ENCODE measurements at regions not wholly inside any gene's neighbourhood (a gene's known extent, or its start where the extent isn't known, plus 50 kb on each side); places are given as distances from the start of the nearest gene placed in this dataset.
"Not testable (repeated sequence)": the region's sequence is repeated elsewhere in the genome, so short reads cannot be mapped to it uniquely, and the experiment has no call there.

DNA sequence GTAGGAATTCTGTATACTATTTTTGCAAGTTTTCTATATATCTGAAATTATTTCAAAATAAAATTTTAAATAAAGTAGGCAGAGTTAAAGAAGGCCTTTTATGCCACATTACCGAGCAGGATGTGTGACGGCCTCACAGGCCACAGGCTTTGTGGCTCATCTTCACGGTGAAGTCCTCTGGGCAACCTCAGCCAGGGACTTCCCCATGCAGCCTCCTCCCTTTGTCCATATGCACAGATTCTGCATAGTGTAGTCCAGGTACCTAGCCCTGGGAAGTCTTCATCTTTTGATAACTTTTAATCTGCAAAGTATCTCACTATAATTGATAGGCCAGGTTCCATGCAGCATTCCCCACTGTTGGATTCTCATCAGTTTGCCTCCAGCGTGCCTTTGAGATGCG lies 62.8 kb downstream of the ARHGAP11B start:
- not testable (repeated sequence) for DNase-seq

DNA sequence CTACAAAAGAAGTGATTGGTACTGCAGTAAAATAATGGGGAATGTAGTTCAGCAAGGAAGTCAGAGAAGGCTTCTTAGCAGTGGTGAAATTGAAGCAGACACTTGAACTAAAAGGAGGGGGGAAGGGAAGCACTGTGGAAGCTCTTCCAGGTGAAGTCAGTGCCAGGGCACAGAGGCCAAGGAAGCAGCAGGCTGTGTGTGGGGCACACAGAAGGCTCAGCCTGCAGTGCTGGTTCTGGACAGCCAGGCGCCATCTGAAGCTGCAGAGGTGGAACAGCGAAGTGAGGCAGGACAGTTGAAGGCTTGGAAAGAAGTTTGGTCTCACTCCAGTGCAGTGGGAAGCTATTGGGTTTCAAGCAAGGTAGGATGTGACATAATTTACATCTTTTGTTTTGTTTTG lies 64.2 kb downstream of the ARHGAP11B start:
- not testable (repeated sequence) for DNase-seq

DNA sequence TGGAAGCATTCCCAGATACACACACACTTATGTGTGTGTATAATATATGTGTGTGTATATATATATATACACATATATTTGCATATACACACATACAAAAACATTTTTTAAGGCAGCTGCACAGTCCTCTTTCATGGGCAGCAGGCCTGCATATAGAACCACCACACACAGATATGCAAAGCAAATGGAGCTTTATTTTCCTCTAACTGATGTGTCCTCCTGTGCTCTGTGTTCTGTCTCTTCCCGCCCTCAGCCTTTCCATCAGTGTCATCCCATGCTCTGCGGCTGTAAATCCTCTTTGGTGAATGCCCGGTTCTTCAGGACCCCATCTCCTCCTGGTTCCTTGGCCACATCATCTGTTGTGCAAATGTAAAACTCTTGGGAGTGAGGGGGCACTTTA lies 69.9 kb downstream of the ARHGAP11B start:
- not testable (repeated sequence) for DNase-seq

DNA sequence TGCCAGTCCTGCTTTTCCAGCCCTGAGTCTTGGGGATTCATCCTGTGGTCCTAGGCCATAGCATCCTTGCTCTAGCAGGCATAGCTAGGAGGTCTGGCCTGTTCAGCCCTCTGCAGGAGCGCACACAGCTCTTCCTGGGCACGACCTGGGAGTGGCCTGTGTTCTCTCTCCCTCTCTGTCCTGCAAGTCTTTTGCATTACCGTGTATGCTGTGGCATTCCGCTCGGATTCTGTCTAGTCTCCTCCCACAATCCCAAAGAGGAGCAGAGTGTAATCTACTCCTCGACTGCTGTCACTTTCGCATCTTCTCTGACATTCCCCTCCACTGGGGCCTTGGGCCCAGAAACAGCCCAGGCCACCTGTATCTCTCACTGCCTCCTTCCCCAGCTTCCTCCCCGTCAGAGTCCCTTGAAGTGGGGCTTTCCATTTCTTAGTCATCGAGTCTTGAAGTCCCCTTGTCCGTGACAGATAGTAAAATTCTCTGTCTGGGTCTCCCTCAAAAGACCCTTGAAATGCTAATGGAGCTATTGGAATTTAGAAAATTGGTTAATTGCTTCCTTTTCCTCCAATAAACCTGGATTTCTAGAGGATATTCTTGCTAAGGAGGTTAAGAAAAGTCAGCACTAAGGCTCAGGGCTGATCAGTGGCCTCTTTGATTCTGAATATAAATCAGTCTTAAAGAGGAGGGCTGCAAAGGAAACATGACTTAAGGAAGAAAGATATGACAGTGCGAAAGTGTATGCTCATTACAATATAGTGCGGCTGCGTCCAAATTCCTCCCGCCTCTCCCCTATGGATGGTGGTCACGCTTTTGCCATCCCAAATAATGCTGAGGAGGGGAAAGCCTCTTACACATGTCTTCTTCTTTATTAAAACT lies 70.7 kb downstream of the ARHGAP11B start:
- DNase-seq, result not testable (repeated sequence)

DNA sequence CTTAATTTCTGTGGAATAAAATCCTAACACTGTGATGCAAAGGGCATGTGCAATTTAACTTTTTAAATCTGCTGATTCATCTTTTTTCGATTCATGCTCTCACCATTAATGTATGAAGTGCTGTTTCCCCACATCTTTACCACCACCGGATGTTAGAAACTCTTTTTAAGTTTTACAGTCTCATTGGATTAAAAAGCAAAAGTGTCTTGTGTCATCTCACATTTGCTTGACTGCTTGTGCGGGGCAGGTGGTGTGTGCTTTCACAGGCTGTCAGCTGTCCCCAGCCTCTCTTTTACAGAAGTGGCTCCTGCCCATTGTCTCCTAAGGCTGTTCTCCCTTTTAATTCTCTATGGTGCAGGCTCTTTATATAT lies 71.4 kb downstream of the ARHGAP11B start:
- not testable (repeated sequence) for DNase-seq

DNA sequence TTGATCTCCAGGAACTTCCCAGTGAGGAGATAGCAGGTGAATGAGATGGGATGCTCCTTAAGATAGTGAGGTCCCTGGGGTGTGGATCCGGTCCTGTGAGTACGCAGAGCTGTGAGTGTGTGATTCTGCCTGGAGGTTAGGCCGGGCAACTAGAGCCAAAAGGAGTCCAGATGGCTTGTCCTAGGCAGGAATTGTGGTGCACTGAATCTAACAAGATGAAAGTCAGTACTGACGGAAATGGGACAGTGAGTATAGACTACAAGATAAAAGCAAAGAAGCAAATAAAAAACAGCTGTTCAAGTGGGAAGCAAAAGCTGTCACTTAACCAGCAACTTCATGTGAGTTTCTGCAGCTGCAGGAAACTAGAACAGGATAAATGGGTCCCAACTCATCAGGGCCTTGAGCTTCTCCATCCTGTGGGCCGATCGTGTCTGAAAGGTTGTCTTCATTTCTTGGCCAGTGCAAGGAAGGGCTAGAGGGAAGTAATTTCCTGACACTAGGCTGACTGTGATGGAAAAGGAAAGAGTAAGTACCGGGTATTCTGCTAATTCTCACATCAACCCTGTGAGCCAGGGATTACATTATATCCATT lies 74.2 kb downstream of the ARHGAP11B start:
- DNase-seq, result not testable (repeated sequence)

DNA sequence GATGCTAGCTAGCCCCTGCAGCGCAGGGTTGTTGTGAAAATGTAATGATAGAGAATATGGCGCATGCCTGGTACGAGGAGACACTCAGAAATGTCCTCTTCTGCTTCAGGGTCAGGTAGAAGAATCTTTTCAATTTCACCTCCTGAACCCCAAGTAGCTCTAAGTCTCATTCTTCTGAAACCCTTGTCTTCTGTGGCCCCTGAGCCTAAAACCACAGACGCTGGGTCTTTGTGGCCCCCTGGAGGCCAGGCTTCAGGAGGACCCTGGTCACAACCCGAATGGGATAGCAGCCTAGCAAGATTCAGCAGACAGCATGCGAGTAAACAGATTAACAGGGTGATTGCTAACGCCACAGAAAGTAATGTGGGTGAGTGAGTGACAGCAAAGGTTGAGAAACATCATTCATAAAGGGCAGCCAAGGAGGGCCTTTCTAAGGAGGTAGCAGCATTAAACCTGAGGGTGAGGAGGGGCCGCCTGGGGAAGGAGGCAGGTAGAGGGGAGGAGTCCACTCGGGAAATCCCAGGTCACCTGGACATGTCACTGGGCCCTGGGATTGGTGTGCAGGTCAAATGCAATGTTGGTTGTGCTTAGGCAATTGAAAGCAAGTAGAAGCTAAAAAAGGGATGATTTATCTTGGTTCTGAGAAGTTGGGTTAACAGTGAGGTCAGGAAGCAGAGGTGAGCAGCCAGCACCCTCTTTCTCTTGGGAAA lies 82.2 kb downstream of the ARHGAP11B start:
- not testable (repeated sequence) for DNase-seq

DNA sequence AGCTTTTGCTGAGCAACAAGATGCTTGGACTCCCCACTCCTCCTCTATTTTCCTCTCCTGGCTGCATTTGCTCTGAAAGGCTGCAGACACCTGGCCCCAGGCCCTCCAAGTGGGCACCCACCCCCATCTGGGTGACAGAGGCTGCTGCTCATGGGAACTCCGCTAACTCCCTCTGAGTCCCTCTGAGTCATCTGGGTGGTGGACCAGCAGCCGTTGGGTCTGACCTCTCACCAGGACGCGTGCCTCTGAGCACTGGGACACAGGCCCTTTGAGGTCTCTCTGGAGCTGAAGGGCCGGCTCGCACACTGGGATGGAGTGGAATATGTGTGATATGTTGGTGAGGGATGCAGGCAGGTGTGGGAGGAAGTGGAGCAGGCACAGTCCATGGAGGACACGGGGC lies 82.9 kb downstream of the ARHGAP11B start:
- not testable (repeated sequence) for DNase-seq

DNA sequence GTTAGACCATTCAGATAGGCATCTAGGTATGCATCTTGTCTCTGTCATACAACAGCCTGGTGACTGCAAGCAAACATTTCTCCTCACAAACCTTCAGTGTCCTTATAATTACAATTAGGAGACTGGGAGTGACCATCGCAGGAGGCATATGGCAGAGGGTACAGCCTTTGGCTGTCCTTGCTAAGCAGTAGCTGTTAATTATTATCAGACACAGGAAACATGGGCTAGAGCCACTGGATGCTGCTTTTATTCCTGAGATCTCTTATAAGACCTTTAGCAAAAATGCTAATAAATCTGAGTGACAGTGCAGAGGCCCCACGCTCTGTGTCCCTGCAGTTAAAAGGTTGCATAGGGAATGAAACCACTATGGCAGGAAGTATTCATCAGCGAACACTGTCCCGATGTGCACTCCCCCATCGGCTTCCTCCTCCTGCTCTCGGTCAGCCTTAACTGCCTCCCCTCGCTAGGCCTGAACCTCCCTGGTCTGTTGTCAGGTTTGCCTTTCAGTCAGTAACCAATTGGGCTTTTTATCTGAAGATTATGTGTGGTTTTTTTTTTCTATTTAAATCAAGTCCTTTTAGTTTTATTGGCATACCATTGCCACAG lies 92.2 kb downstream of the ARHGAP11B start:
- not testable (repeated sequence) for DNase-seq

DNA sequence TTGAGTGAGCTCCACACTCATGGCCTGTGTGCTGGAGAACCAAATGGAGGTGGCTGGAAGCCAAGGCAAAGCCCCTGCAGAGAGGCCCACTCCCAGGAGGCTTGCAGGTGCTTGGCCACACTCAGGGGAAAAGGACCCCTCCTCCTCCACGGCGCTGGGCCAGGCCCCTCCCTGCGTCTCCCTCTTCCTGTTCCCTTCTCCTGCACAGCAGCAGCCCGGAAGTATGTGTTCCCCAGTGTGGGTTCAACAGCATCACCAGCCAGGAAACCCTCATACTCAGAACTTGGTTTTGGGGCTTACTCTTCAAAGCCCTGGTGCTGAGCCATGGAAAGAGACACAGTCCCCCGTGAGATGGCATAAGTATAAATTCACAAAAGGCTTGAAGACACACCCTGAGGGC lies 93.4 kb downstream of the ARHGAP11B start:
- DNase-seq, result not testable (repeated sequence)

DNA sequence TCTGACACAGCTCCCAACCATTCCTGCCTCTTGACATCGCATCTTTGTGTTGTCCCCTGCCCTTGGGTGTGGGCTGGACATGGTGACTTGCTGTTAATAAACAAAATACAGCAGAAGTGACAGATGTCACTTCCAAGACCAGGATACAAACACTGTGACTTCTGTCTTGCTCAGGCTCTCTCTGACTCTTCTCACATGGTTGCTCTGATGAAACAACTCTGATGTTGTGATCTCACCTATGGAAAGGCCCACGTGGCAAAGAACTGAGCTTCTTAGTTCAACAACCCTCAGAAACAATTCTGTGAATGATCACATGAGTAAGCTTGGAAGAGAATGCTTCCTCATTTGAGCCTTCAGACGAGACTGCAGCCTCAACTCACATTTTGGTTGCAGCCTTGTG lies 94.9 kb downstream of the ARHGAP11B start:
- not testable (repeated sequence) for DNase-seq

DNA sequence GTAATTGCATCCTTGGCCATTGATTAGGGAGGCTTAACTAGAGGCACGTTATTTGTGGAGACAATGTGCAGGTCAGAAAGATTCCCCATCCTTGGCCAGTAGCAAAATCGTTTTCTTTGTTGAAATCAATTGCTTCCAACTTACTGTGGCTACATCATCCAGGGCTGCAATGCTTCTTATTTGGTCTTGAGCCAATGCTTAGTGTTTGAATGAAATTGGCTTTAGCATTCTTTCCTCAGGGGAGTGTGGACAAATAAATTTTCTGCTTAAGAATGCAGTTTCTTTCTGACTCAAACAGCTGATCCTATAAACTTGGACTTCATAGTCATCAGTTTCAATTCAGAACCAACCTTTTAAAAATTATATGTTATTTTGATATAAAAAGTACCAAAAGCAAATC lies 95.6 kb downstream of the ARHGAP11B start:
- not testable (repeated sequence) for DNase-seq

DNA sequence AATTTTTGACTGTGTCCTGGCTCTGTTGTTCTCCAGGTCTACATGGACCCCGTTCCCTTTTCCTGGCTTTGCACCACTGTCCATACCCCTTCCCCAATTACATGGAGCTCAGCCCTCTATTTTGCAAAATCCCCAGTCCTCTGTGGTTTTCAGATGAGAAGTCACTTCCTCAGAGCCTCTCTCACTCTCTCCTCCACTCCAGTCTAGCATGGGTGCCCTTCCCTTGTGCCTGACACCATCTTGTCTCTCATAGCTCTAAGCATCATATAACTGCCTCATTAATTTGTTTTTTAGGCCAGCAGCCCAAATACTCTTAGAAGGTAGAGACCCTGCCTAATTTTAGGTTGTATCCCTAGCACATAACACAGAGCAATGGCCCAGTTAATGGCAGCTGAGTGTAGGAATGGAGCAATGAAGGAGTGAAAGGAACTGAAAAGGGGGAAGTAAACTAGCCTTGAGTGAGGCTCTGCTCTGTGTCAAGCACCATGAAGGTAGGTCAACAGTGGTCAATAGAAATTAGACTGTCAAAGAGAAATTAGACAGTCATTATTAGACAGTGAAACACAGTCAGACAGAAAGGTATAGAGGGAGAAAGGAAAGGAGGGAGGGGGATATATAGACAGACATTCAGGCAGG lies 97.7 kb downstream of the ARHGAP11B start:
- DNase-seq, result not testable (repeated sequence)

DNA sequence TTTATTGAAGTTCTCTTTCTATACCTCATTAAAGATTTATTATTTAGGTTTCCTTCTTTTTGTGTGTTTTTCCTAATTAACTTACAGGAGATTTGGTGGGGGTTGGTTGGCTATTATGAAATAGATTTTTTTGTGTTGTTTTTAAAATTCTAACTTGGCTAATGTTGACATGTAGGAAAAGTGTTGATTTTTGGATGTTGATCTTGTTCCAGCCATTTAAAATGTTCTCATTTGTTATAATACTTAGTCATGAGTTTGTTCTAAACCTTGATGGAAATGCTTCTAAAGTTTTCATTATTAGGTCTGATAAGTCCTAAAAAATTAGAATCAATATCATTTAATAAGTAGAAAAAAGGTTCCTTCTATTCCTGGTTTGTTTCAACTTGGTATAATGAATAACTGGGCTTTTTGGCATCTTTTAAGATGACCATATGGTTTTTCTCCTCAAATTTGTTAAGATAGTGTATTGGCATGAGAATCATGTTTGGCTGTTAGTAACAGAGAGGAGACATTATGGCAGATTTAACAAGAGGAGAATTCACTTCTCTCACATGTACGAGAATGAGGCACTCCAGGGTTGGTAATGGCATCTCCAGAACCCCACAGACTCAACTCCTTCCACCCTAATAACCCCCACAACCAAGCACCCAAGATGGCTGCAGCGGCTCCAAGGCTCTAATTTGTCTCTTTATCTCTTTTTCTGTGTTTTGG lies 104.1 kb downstream of the ARHGAP11B start:
- not testable (repeated sequence) for DNase-seq

DNA sequence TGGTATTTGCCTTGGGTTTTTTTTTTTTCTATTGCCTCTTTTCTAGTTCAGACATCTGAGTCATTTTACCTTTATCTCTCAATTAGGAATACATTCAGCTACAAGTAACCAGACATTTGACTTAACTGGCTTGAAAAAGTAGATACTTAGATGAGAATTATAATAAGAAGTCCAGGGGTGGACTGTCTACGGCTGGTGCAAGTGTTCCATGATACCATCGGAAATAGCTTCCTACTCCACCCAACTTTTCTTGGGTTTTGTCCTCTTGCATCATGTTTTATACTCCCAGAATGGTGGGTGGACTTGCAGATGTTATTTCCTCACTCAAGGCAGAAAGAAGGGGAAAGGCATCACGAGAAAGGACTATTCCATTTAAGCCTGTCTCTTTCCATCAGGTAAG lies 104.7 kb downstream of the ARHGAP11B start:
- DNase-seq, result not testable (repeated sequence)

DNA sequence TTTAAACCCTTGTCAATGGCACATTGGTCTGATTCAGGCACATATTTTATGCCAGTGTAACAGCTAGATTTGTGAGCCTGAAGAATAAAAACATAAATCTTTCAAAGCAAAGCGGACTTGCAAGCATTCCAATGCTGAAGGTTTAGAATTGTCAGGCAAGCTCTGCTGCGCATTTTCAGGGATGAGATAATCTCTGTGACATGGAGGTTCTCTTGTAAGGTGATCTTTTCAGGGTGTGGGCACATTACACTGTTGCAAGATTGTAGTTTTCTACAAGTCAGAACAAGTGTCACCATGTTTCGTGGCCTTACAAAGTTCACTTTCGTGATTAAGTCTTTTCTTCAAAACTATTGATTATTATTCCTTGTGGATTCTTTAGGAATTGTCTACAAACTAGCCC lies 106.2 kb downstream of the ARHGAP11B start:
- DNase-seq, result not testable (repeated sequence)

DNA sequence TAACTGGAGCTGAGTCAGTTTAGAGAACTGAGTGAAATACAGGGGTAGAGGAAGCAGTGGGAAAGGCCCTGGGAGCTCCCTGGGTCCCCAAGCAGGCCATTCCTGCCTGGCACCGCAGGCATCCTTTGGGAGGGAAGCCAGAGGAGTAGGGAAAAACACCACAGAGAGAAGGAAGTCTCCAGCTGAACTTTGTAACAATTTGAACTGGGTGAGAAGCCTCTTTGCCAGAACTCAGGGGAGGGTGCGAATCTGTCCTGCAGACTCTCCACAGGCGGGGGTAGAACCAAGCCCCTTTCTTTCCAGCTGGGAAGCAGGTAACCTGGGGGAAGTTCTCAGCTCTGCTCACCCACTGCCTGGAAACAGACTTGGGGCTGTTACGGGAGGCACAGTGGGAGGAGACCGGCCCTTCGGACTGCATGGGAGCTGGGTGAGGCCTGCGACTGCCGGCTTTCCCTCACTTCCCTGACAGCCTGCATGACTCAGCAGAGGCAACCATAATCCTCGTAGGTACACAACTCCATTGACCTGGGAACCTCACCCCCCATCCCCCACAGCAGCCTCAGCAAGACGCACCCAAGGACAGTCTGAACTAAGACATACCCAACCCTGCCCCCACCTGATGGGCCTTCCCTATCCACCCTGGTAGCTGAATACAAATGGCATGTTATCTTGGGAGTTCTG lies 110.1 kb downstream of the ARHGAP11B start:
- DNase-seq, result not testable (repeated sequence)

DNA sequence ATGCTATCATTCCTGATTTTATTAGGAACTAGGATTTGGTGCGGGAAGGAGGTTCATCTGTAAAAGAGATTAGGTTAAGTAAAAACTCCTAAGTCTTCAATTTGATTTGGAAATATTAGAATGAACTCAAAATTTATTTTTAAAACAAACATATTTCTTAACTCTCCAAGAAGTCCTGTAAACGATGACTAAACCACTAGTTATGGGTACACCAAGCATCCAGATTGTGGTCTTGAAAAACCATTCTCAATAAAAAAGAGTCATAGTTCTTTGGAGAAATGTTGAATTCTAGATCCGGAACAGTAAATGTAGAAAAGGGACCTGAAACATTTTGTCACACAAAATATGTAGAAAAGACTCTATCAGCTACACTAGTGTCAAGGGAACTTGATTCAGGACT lies 116.9 kb downstream of the ARHGAP11B start:
- DNase-seq, result not testable (repeated sequence)

DNA sequence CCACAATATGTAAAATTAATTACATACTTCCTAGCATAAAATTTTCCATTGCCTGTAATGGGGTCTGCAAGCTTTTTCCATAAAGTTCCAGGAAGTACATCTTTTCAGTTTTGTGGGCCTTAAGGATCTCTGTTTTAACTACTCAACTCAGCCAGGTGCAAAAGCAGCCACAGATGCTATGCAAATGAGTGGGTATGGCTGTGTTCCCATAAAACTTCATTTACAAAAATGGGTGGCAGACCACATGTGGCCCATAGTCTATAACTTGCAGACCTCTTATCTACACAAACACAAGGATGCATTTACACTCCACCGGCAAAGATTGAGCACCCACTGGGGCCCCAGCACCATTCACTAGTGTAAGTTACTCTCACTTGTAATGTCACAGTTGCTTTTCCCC lies 123.1 kb downstream of the ARHGAP11B start:
- DNase-seq, result not testable (repeated sequence)

DNA sequence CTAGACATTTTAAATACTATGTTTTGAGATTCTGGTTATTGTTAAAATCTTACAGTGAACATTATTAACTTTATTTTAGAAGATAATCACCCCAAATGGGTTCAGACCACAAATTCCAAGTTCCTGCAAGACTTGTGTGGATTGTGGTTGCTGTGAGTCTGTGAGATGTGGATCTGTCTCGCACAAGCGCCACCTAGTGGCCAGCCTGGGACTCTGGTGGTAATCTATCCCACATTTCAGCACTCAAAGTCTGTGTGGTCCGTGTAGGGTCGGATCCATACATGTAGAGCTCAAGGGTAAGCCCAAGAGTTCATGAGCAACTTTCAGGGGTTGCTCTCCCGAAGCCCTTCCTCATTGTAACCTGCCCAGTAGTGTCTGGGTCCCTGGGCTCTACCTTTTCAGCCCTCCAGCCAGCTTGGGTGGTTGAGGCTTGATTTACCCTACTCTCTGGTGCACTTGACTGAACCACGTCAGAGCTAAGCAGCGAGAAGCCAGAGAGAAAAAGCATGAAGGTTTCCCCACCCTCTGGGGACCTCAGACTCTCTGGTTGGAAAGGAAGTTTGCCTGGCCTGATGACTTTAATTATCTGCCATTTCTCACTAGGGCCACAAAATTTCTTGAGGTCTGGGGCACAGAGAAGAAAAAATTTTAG lies 129.2 kb downstream of the ARHGAP11B start:
- not testable (repeated sequence) for DNase-seq

DNA sequence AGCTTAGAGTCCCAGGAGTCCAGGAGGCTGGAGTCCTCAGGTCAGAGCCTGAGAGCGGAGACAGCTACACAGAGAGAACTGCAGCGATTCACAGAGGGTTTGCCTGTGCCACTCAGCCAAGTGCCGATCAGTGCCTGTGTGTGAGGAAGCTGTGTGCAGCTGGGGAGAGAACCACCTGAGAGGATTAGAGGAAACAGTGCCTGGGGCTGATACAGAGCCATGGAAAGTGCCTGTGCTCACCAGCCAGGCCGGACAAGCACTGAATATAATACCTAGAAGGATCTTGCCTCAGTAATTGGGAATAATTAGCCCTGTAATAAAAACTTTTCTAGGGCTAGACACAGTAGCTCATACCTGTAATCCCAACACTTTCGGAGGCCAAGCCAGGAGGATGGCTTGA lies 134.7 kb downstream of the ARHGAP11B start:
- DNase-seq, result not testable (repeated sequence)
